HFFc6 (cell line): ENCODE measurements at regions not wholly inside any gene's neighbourhood (a gene's known extent, or its start where the extent isn't known, plus 50 kb on each side); places are given as distances from the start of the nearest gene placed in this dataset.

Source experiments
- DNase-seq: peaks from one replicate; pipeline ENCODE4 v3.0.0-alpha.2; 2018
- H3K27ac Mint-ChIP-seq: 2 replicates; pipeline ENCODE4 v1.8.0; 2020; ENCODE audit warnings: mild to moderate bottlenecking, mixed read lengths
- H3K27me3 Mint-ChIP-seq: 2 replicates; pipeline ENCODE4 v1.8.0; 2021; ENCODE audit warnings: mild to moderate bottlenecking, moderate library complexity, mixed read lengths; ENCODE audit not compliant: insufficient read depth
- H3K36me3 Mint-ChIP-seq: 2 replicates; pipeline ENCODE4 v1.8.0; 2021; ENCODE audit warnings: low read depth, mixed read lengths
- H3K4me1 Mint-ChIP-seq: 2 replicates; pipeline ENCODE4 v1.8.0; 2020; ENCODE audit warnings: low read depth, mixed read lengths
- H3K4me3 Mint-ChIP-seq: 2 replicates; pipeline ENCODE4 v1.8.0; 2020; ENCODE audit warnings: mild to moderate bottlenecking, moderate library complexity, mixed read lengths
- H3K9me3 Mint-ChIP-seq: 2 replicates; pipeline ENCODE4 v1.8.0; 2020; ENCODE audit warnings: mild to moderate bottlenecking, mixed read lengths
- TF ChIP-seq, protein P1 (sequence below): fragments of 200-600 bp; sonication (generic); IDR thresholded peaks from 2 replicates; pipeline ENCODE4 v1.5.0; 2021; ENCODE audit warnings: antibody characterized with exemption, mild to moderate bottlenecking

DNA sequence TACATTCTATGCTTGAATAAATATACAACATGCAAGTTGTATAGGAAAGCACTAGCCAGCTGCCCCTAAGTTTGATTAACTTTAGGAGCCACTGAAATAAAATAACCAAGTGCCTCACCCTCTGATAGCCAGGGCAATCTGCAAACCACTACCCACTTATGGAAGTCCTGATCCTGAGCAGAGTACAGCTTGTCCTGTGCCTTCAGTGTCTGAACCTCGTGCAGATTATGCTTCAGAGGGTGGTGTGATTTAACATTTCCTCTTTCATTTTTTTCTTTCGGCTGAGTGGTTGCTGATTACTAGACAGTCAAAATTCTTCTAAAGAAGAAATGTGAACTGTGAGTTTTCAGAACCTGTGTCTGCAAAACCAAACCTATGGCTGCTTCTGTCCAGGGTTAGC, 327.7 kb downstream of the PIK3R1 start:
- Mint-ChIP-seq H3K4me3 (no peak overlapping the region), H3K27ac (no peak overlapping the region), H3K27me3 (no peaks in the 10 kb centered on the region), H3K36me3 (no peaks in the 10 kb centered on the region), H3K4me1 (peaks cover 59% of the 10 kb centered on the region), H3K9me3 (no peaks in the 10 kb centered on the region)
- TF ChIP-seq, protein P1, sequence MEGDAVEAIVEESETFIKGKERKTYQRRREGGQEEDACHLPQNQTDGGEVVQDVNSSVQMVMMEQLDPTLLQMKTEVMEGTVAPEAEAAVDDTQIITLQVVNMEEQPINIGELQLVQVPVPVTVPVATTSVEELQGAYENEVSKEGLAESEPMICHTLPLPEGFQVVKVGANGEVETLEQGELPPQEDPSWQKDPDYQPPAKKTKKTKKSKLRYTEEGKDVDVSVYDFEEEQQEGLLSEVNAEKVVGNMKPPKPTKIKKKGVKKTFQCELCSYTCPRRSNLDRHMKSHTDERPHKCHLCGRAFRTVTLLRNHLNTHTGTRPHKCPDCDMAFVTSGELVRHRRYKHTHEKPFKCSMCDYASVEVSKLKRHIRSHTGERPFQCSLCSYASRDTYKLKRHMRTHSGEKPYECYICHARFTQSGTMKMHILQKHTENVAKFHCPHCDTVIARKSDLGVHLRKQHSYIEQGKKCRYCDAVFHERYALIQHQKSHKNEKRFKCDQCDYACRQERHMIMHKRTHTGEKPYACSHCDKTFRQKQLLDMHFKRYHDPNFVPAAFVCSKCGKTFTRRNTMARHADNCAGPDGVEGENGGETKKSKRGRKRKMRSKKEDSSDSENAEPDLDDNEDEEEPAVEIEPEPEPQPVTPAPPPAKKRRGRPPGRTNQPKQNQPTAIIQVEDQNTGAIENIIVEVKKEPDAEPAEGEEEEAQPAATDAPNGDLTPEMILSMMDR, result no peak
- no peak for DNase-seq

DNA sequence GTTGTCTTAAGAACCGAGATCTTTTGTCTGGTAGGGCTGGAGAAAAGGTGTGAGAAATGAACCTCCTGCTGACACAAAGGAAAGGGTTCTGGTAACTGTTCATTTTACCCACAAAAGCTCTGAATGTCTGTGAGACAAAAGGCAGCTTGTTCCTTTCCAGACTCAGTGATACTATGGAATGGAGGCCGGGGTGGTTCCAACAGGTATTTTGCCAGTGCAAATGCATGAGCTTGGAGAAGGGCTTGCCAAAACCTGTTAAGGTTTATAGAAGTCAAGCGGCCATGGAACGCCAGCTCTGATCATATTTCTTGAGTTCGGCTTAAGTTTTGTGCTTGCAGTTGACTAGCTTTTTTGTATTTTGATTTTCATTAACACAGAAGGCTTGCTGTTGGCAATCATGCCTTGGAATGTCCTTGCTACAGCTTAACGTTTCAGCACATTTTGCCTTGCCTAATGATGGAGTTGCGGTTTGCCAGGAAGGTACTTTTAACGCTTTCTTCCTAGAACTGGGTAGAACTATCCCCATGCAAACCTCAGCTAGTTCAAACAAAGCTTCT, 328.6 kb downstream of the PIK3R1 start:
- TF ChIP-seq, protein P1, result no peak
- 0 out of 2 replicates have a peak, but pooled peaks cover 4% of the 10 kb centered on the region for H3K36me3 Mint-ChIP-seq
- peaks cover 64% of the 10 kb centered on the region for H3K4me1 Mint-ChIP-seq
- H3K27ac Mint-ChIP-seq, result no peak overlapping the region
- H3K27me3 Mint-ChIP-seq, result no peaks in the 10 kb centered on the region
- no peak overlapping the region for H3K4me3 Mint-ChIP-seq
- H3K9me3 Mint-ChIP-seq, result no peaks in the 10 kb centered on the region; the same call in 1 of the 2 replicates
- no peak for DNase-seq

DNA sequence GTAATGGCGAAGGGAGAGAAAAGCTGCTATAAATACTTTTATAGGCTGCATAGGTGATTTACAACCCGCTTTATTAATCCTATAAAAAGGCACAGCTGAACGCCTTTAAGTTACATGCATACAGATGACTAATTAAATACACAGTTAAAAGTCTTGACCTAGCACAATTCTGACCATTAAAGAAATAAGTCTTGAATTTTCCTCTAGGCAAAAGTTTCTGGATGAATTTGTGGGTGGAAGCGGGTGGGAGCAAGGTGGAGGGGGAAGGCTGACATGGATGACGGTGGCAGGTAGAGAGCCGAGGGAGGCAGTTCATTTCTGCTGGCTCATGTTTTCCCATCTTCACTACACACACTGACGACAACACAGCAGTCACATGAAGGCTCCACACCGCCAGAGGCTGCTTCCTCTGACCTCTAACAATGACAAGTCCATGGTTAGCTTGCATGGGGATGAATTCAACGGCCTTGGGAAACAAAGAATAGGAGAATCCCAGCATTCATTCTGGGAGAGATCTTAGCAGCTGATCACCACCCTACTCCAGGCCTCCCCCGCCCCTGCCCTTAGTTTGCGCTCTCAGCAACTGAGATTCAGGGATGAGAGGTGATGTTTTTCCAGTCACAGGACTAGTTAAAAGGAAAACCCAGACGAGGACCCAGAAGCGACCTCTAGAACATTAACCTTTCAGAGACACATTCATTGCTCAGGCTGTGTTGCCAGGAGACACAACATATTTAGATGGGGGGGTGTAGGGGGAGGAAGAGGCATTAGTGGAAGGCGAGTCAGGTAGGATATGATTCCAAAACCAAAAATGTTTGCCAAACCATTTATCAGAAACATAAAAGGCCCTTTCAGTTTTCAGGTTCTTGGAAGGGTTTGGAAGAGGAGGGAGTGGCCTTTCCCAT, 329.3 kb downstream of the PIK3R1 start:
- Mint-ChIP-seq H3K27me3 (no peaks in the 10 kb centered on the region), H3K4me1 (peaks cover 63% of the 10 kb centered on the region), H3K27ac (no peak overlapping the region), H3K9me3 (no peaks in the 10 kb centered on the region; the same call in 1 of the 2 replicates), H3K4me3 (no peak overlapping the region), H3K36me3 (0 out of 2 replicates have a peak, but pooled peaks cover 4% of the 10 kb centered on the region)
- no peak for DNase-seq
- TF ChIP-seq, protein P1, result no peak

DNA sequence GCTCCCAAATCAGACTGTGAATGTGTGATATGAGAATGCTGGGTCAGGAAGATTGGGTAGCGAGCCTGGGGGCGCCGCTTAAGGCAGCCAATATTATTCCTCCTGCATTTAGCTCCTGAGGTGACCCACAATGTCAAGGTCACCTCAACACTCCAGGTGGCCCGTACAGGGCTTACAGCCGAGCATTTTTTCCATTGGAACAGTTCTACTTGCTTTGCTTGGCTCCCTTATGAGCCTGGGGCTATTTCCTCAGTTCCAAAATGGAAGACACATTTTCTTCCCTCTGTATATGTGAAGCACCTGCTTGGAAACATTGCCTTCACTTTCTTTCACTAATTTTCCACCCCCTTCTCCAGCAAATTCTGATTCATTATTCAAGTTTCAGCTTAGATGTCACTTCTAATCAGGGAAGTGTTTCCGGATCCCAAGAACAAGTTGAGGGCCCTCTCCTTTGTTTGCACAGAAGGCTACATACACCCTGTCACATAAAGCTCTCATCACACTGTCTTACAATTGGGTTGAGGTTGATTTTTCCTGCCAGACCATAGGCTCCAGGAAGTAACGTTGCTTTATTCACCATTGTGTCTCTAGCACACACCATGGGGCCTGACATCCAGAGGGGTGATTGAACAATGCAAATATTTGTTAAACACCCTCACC, 330.2 kb downstream of the PIK3R1 start:
- H3K4me1 Mint-ChIP-seq, result peaks cover 57% of the 10 kb centered on the region
- TF ChIP-seq, protein P1, result no peak
- H3K27ac Mint-ChIP-seq, result no peak overlapping the region

DNA sequence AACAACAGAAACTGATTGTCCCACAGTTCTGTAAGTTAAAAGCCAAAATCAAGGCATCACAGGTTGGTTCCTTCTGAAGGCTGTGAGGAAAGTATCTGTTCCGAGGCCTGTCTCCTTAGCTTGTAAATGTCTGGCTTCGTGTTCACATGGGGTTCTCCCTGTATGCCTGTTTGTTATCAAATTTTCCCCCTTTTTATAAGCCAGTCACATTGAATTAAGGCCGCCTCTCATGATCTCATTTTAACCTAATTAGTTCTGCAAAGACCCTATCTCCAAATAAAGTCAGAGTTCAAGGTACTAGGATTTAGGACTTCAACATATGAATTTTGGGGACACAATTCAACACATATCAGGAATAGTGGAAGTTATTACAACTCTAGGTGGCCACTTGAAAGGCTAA, 331.5 kb downstream of the PIK3R1 start:
- TF ChIP-seq, protein P1, result no peak
- Mint-ChIP-seq H3K27ac (no peak overlapping the region), H3K36me3 (peaks cover 9% of the 10 kb centered on the region; the same call in 1 of the 2 replicates), H3K27me3 (no peaks in the 10 kb centered on the region; the same call in 1 of the 2 replicates), H3K4me3 (no peak overlapping the region), H3K9me3 (no peaks in the 10 kb centered on the region; the same call in 1 of the 2 replicates), H3K4me1 (peaks cover 54% of the 10 kb centered on the region)
- no peak for DNase-seq

More for the DNA sequence above, 330.2 kb downstream of the PIK3R1 start:
- Mint-ChIP-seq H3K36me3 (0 out of 2 replicates have a peak, but pooled peaks cover 4% of the 10 kb centered on the region), H3K9me3 (no peaks in the 10 kb centered on the region; the same call in 1 of the 2 replicates), H3K4me3 (no peak overlapping the region), H3K27me3 (no peaks in the 10 kb centered on the region)
- DNase-seq, result no peak
